ENCODE measurements at regions not wholly inside any gene's neighbourhood (a gene's known extent, or its start where the extent isn't known, plus 50 kb on each side); places are given as distances from the start of the nearest gene placed in this dataset.
A peak's percentile ranks its signal among the peaks of the same experiment; 100 is the strongest.

GRCh38 chr2:34954758-34955157 is 1355.7 kb upstream of the FAM98A start (continued):
- TF ChIP-seq TCF7 (CRISPR knock-in tag; IDR thresholded peaks at IDR 0.05; ENCODE audit: low read depth), result no peak
- no peak for TF ChIP-seq ZNF423 (CRISPR knock-in tag; IDR thresholded peaks at IDR 0.05)
- no peak for TF ChIP-seq TP53 (CRISPR knock-in tag; IDR thresholded peaks at IDR 0.05)

- ChIA-PET POLR2A (no interaction called here), CTCF (no interaction called here)
- Mint-ChIP-seq H3K9me3 (peaks cover 15% of the 10 kb centered on the region), H3K27me3 (ENCODE audit: low read depth) (peaks cover 31% of the 10 kb centered on the region), H3K4me3 (no peak overlapping the region), H3K4me1 (peaks cover 12% of the 10 kb centered on the region), H3K27ac (no peak overlapping the region), H3K36me3 (peaks cover 17% of the 10 kb centered on the region)
- ATAC-seq (no peak), DNase-seq (ENCODE audit: low spot score) (no peak)
- TF ChIP-seq FOXJ3 (CRISPR knock-in tag; IDR thresholded peaks at IDR 0.05; ENCODE audit: borderline replicate concordance) (no peak), CTCF (IDR thresholded peaks at IDR 0.05) (no peak), SMAD4 (CRISPR knock-in tag; IDR thresholded peaks at IDR 0.05) (no peak), ZNF532 (CRISPR knock-in tag; IDR thresholded peaks at IDR 0.05; ENCODE audit: borderline replicate concordance) (no peak)
These were observed 1351.7 kb upstream of the FAM98A start for GRCh38 chr2:34950797-34951196.

- peak; percentile 74 for ATAC-seq
- ChIA-PET CTCF (no interaction called here), POLR2A (no interaction called here)
- H3K36me3 Mint-ChIP-seq, result peaks cover 17% of the 10 kb centered on the region
- peaks cover 15% of the 10 kb centered on the region for H3K9me3 Mint-ChIP-seq
- no peak for DNase-seq (ENCODE audit: low spot score)
- H3K4me1 Mint-ChIP-seq, result peaks cover 12% of the 10 kb centered on the region
- H3K4me3 Mint-ChIP-seq, result no peak overlapping the region
- no peak for TF ChIP-seq ELF4 (CRISPR knock-in tag; IDR thresholded peaks at IDR 0.05; ENCODE audit: low read depth)
- TF ChIP-seq FOXJ3 (CRISPR knock-in tag; IDR thresholded peaks at IDR 0.05; ENCODE audit: borderline replicate concordance), result no peak
- TF ChIP-seq JAZF1 (CRISPR knock-in tag; IDR thresholded peaks at IDR 0.05), result no peak
- no peak for TF ChIP-seq CTCF (IDR thresholded peaks at IDR 0.05)
- no peak for TF ChIP-seq CBFB (CRISPR knock-in tag; IDR thresholded peaks at IDR 0.05; ENCODE audit: low read depth)
- no peak for TF ChIP-seq E2F1 (CRISPR knock-in tag; IDR thresholded peaks at IDR 0.05)
- TF ChIP-seq USF2 (CRISPR knock-in tag; IDR thresholded peaks at IDR 0.05), result no peak
- no peak overlapping the region for H3K27ac Mint-ChIP-seq
- peaks cover 31% of the 10 kb centered on the region for H3K27me3 Mint-ChIP-seq (ENCODE audit: low read depth)
These were observed 1350.2 kb upstream of the FAM98A start for GRCh38 chr2:34949316-34949715.

All from WTC11 (cell line).